Body of pancreas (tissue), 4 donors: ENCODE measurements at regions not wholly inside any gene's neighbourhood (a gene's known extent, or its start where the extent isn't known, plus 50 kb on each side); places are given as distances from the start of the nearest gene placed in this dataset.

Experiments
- ATAC-seq: fragments of 150-250 bp; one replicate; pipeline ENCODE4 v1.9.1; 2016
- DNase-seq, 4 donors: peaks; one replicate each; pipeline ENCODE4 v3.0.0-alpha.2; 2019
- H3K27ac ChIP-seq, 4 donors: fragments of 200-600 bp; sonication (generic); 1 replicate in 3 of 4; 2 replicates in 1 of 4; pipeline versions ENCODE4 v1.5.1 to v1.6.1; 2016 to 2019; ENCODE audit warnings: mild to moderate bottlenecking in 1 of 4, mixed read lengths in 1 of 4, moderate library complexity in 1 of 4
- H3K27me3 ChIP-seq, 2 donors: fragments of 200-600 bp; sonication (generic); one replicate each; pipeline ENCODE4 v1.6.0; 2016; ENCODE audit warnings: mild to moderate bottlenecking in 1 of 2
- H3K36me3 ChIP-seq, 2 donors: fragments of 200-600 bp; sonication (generic); replicated peaks in 1 of 2; 2 replicates each; pipeline ENCODE4 v1.5.1; 2016; ENCODE audit warnings: low read depth in 2 of 2; ENCODE audit not compliant: insufficient read depth in 1 of 2
- H3K4me1 ChIP-seq: fragments of 200-600 bp; sonication (generic); one replicate; pipeline ENCODE4 v1.6.0; 2016
- H3K4me3 ChIP-seq, 2 donors: fragments of 200-600 bp; sonication (generic); 1 replicate in 1 of 2; 2 replicates in 1 of 2; pipeline ENCODE4 v1.5.1; 2016 to 2019
- H3K9me3 ChIP-seq, 3 donors: fragments of 200-600 bp; sonication (generic); 1 replicate in 2 of 3; 2 replicates in 1 of 3; pipeline ENCODE4 v1.5.1; 2016
- POLR2A ChIP-seq, 3 donors: fragments of 450-650 bp; IDR thresholded peaks; one replicate each; pipeline ENCODE4 v1.6.1; 2016; ENCODE audit warnings: antibody characterized with exemption in 3 of 3, mild to moderate bottlenecking in 2 of 3
- WGBS, 2 donors: methylation state at CpG; one replicate each; pipeline ENCODE4 v1.1.5; 2017; 5-methylcytosine and 5-hydroxymethylcytosine counted together
- intact Hi-C: fragments of 100-400 bp; cut with DNase I; formaldehyde crosslinking; loops from one replicate; pipeline ENCODE4 v1.15.1; 2023
- TF ChIP-seq, protein P1 (sequence below), 7 experiments: fragments of 450-650 bp in 4 of 7; fragments of 200-600 bp in 3 of 7; sonication (generic) in 3 of 7; IDR thresholded peaks; one replicate each; pipeline ENCODE4 v1.5.1; 2016 to 2019; ENCODE audit warnings: antibody characterized with exemption in 7 of 7

- Histone ChIP-seq H3K9me3 (peaks cover 0 to 5% (median 0%) of the 10 kb centered on the region in 3 donors), H3K4me3 (no peak overlapping the region), H3K27ac (no peak overlapping the region), H3K27me3 (no peaks in the 10 kb centered on the region), H3K36me3 (no peaks in the 10 kb centered on the region), H3K4me1 (no peaks in the 10 kb centered on the region)
- 75 to 79% methylated on average over 2 to 6 of the region's 6 CpGs for WGBS, 2 donors
- DNase-seq, result no peak
- TF ChIP-seq, protein P1, sequence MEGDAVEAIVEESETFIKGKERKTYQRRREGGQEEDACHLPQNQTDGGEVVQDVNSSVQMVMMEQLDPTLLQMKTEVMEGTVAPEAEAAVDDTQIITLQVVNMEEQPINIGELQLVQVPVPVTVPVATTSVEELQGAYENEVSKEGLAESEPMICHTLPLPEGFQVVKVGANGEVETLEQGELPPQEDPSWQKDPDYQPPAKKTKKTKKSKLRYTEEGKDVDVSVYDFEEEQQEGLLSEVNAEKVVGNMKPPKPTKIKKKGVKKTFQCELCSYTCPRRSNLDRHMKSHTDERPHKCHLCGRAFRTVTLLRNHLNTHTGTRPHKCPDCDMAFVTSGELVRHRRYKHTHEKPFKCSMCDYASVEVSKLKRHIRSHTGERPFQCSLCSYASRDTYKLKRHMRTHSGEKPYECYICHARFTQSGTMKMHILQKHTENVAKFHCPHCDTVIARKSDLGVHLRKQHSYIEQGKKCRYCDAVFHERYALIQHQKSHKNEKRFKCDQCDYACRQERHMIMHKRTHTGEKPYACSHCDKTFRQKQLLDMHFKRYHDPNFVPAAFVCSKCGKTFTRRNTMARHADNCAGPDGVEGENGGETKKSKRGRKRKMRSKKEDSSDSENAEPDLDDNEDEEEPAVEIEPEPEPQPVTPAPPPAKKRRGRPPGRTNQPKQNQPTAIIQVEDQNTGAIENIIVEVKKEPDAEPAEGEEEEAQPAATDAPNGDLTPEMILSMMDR (IDR thresholded peaks at IDR 0.05), result no peak
- no peak for TF ChIP-seq POLR2A (IDR thresholded peaks at IDR 0.05)
- no peak for ATAC-seq
- intact Hi-C loops, result no loop called here
Measured at GRCh38 chr10:130388746-130389145, 252.6 kb downstream of the GLRX3 start.

DNA sequence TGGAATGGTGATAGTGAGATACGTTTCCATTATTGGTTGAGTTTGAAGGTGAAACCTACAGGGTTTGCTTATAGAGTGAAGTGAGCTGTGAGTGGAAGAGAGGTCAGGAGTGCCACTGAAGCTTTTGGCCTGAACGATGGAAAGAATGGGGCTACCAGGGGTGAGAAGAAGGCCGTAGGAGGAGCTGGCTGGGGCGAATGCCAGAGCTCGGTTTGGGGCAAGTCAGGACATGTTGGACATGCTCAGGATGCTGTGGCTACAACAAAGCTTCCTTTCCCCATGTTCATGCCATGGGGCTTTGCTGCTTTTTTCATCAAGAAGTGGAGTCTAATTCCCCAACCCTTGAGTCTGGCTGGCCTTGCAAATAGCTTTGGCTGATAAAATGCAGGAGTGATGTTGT, 253.7 kb downstream of the GLRX3 start:
- Histone ChIP-seq H3K4me3 (no peak overlapping the region), H3K9me3 (peaks cover 0 to 5% (median 0%) of the 10 kb centered on the region in 3 donors), H3K36me3 (no peaks in the 10 kb centered on the region), H3K27me3 (no peaks in the 10 kb centered on the region), H3K27ac (no peak overlapping the region), H3K4me1 (no peaks in the 10 kb centered on the region)
- no peak for ATAC-seq
- TF ChIP-seq POLR2A (IDR thresholded peaks at IDR 0.05), result no peak
- TF ChIP-seq, protein P1 (IDR thresholded peaks at IDR 0.05), result no peak
- no peak for DNase-seq
- 71 to 80% methylated on average over 5 of the region's 5 CpGs for WGBS, 2 donors
- intact Hi-C loops, result no loop called here

GRCh38 chr10:130392031-130392430, 255.8 kb downstream of the GLRX3 start:
- 77 to 81% methylated on average over 10 of the region's 10 CpGs for WGBS, 2 donors
- H3K36me3 ChIP-seq, result no peaks in the 10 kb centered on the region
- H3K27ac ChIP-seq, result no peak overlapping the region
- intact Hi-C loops, result no loop called here
- TF ChIP-seq, protein P1 (IDR thresholded peaks at IDR 0.05), result no peak
- TF ChIP-seq POLR2A (IDR thresholded peaks at IDR 0.05), result no peak
- H3K4me3 ChIP-seq, result no peak overlapping the region
- no peaks in the 10 kb centered on the region for H3K27me3 ChIP-seq
- no peaks in the 10 kb centered on the region for H3K4me1 ChIP-seq
- DNase-seq (no peak), ATAC-seq (no peak)
- H3K9me3 ChIP-seq, result peaks cover 0 to 13% (median 0%) of the 10 kb centered on the region in 3 donors

- 85 to 96% methylated on average over 4 of the region's 4 CpGs for WGBS, 2 donors
Measured at GRCh38 chr10:130393342-130393741, 257.2 kb downstream of the GLRX3 start.

DNA sequence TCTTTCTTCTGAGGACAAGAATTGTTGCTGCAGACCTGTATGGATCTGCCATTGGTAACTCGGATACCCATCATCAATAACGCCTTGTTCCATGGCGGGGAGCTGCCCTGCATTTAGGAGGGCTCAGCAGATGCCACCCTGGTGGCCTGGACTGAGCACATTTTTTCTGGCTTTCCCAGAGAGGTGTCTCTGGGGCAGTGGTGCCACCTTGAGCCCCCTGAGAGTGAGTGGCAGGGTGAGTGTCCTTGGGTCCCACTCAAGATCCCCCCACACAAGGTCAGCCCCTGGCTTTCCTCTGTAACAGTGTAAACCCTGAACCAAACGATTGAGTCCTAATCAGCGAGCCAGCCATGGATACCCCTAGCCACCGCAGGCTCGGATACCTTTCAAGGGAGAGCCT, 258.6 kb downstream of the GLRX3 start:
- intact Hi-C loops, result no loop called here
- ATAC-seq (no peak), DNase-seq (no peak)
- WGBS, 2 donors, result 71 to 77% methylated on average over 6 to 7 of the region's 7 CpGs
- Histone ChIP-seq H3K9me3 (peaks cover 0 to 9% (median 0%) of the 10 kb centered on the region in 3 donors), H3K4me3 (no peak overlapping the region), H3K27ac (no peak overlapping the region), H3K27me3 (no peaks in the 10 kb centered on the region), H3K4me1 (no peaks in the 10 kb centered on the region), H3K36me3 (no peaks in the 10 kb centered on the region)
- TF ChIP-seq, protein P1 (IDR thresholded peaks at IDR 0.05), result no peak
- TF ChIP-seq POLR2A (IDR thresholded peaks at IDR 0.05), result no peak

More at GRCh38 chr10:130393342-130393741, 257.2 kb downstream of the GLRX3 start:
- H3K4me3 ChIP-seq, result no peak overlapping the region
- H3K27me3 ChIP-seq, result no peaks in the 10 kb centered on the region
- H3K27ac ChIP-seq, result no peak overlapping the region
- TF ChIP-seq, protein P1 (IDR thresholded peaks at IDR 0.05), result no peak
- TF ChIP-seq POLR2A (IDR thresholded peaks at IDR 0.05), result no peak
- H3K9me3 ChIP-seq, result peaks cover 0 to 9% (median 0%) of the 10 kb centered on the region in 3 donors
- DNase-seq (no peak), ATAC-seq (no peak)
- intact Hi-C loops, result no loop called here
- H3K36me3 ChIP-seq, result no peaks in the 10 kb centered on the region
- no peaks in the 10 kb centered on the region for H3K4me1 ChIP-seq
